SK-N-SH (cell line): ENCODE measurements at regions not wholly inside any gene's neighbourhood (a gene's known extent, or its start where the extent isn't known, plus 50 kb on each side); places are given as distances from the start of the nearest gene placed in this dataset.

Experiments
- CTCF ChIA-PET: fragments of 300-600, 350-600 bp; formaldehyde crosslinking; extraction: SDS; loops from one replicate; lab custom pipeline; 2021; lab: Yijun Ruan, JAX
- POLR2A ChIA-PET: fragments of 350-600 bp; sonication (Branson Sonifier 250); formaldehyde crosslinking; extraction: SDS; loops from one replicate; lab custom pipeline; 2020; ENCODE audit warnings: antibody characterized with exemption, inconsistent platforms; lab: Yijun Ruan, JAX
- DNase-seq: peaks from one replicate; pipeline ENCODE4 v3.0.0; 2012
- H2AFZ ChIP-seq: fragments of 200-600 bp; sonication (generic); 2 replicates; pipeline ENCODE4 v1.8.1; 2016; ENCODE audit warnings: antibody characterized with exemption, mild to moderate bottlenecking, low read depth
- H3F3A ChIP-seq: fragments of 200-600 bp; sonication (generic); replicated peaks from 2 replicates; pipeline ENCODE3; 2016; ENCODE audit warnings: antibody characterized with exemption, mild to moderate bottlenecking; ENCODE audit not compliant: insufficient read depth
- H3K27ac ChIP-seq, 2 experiments: fragments of 200-500 bp in 1 of 2; fragments of 200-600 bp in 1 of 2; sonication (Bioruptor generic) in 1 of 2; sonication (generic), shearing (Covaris generic) in 1 of 2; 2 replicates each; pipeline versions ENCODE4 v1.5.1 to v1.6.1; 2014 to 2016; ENCODE audit warnings: low read depth in 2 of 2, inconsistent platforms in 1 of 2, low read length in 1 of 2, mild to moderate bottlenecking in 1 of 2, mixed read lengths in 1 of 2
- H3K27me3 ChIP-seq: fragments of 200-600 bp; sonication (generic), shearing (Covaris generic); 2 replicates; pipeline ENCODE4 v1.6.1; 2016; ENCODE audit warnings: mixed run types; ENCODE audit not compliant: insufficient read depth
- H3K36me3 ChIP-seq, 2 experiments: fragments of 200-500 bp in 1 of 2; fragments of 200-600 bp in 1 of 2; sonication (Bioruptor generic) in 1 of 2; sonication (generic) in 1 of 2; replicated peaks in 1 of 2; 2 replicates each; pipeline versions ENCODE3 to v1.5.1; 2014 to 2016; ENCODE audit warnings: low read length in 1 of 2, mild to moderate bottlenecking in 1 of 2; ENCODE audit not compliant: insufficient read depth in 2 of 2, control insufficient read depth in 1 of 2
- H3K4me1 ChIP-seq, 2 experiments: fragments of 200-500 bp in 1 of 2; fragments of 200-600 bp in 1 of 2; sonication (Bioruptor generic) in 1 of 2; sonication (generic), shearing (Covaris generic) in 1 of 2; 2 replicates each; pipeline versions ENCODE4 v1.5.1 to v1.6.1; 2014 to 2016; ENCODE audit warnings: low read depth in 1 of 2, low read length in 1 of 2, mixed run types in 1 of 2; ENCODE audit not compliant: insufficient read depth in 2 of 2, control insufficient read depth in 1 of 2
- H3K4me2 ChIP-seq: fragments of 200-600 bp; sonication (generic), shearing (Covaris generic); 2 replicates; pipeline ENCODE4 v1.6.1; 2017; ENCODE audit warnings: mixed run types
- H3K4me3 ChIP-seq, 2 experiments: fragments of 200-500 bp in 1 of 2; fragments of 200-600 bp in 1 of 2; sonication (Bioruptor generic) in 1 of 2; sonication (generic), shearing (Covaris generic) in 1 of 2; 2 replicates each; pipeline versions ENCODE4 v1.5.1 to v1.8.1; 2014 to 2016; ENCODE audit warnings: low read depth in 2 of 2, inconsistent platforms in 1 of 2, low read length in 1 of 2, mild to moderate bottlenecking in 1 of 2, mixed read lengths in 1 of 2, moderate library complexity in 1 of 2
- H3K79me2 ChIP-seq: fragments of 200-600 bp; sonication (generic); 2 replicates; pipeline ENCODE4 v1.8.1; 2017; ENCODE audit warnings: mild to moderate bottlenecking; ENCODE audit not compliant: insufficient read depth
- H3K9ac ChIP-seq: fragments of 200-600 bp; sonication (generic); 2 replicates; pipeline ENCODE4 v1.6.1; 2017; ENCODE audit warnings: mixed run types
- H3K9me2 ChIP-seq: fragments of 200-600 bp; sonication (generic); 2 replicates; pipeline ENCODE4 v1.6.1; 2017; ENCODE audit warnings: mixed run types
- H3K9me3 ChIP-seq: fragments of 200-600 bp; sonication (generic); 2 replicates; pipeline ENCODE4 v1.6.1; 2017; ENCODE audit warnings: mixed run types, mild to moderate bottlenecking, moderate library complexity
- H4K20me1 ChIP-seq: fragments of 200-600 bp; sonication (generic); 2 replicates; pipeline ENCODE4 v1.6.1; 2017; ENCODE audit warnings: mild to moderate bottlenecking, mixed run types; ENCODE audit not compliant: insufficient read depth
- CHD2 ChIP-seq: fragments of 150-350 bp; IDR thresholded peaks from 2 replicates; pipeline ENCODE4 v1.6.1; 2018; ENCODE audit warnings: low read length; ENCODE audit not compliant: partially characterized antibody
- ELF1 ChIP-seq: IDR thresholded peaks from 2 replicates; pipeline ENCODE4 v1.4.0; 2012
- EP300 ChIP-seq, 2 experiments: IDR thresholded peaks; 2 replicates each; pipeline versions ENCODE4 v1.4.0 to v1.6.1; 2012; ENCODE audit warnings: borderline replicate concordance in 1 of 2, low read depth in 1 of 2, low read length in 1 of 2
- GABPA ChIP-seq: IDR thresholded peaks from 2 replicates; pipeline ENCODE4 v1.4.0; 2012; ENCODE audit warnings: low read depth, mild to moderate bottlenecking
- JUND ChIP-seq: IDR thresholded peaks from 2 replicates; pipeline ENCODE4 v1.4.0; 2012
- MXI1 ChIP-seq: IDR thresholded peaks from 2 replicates; pipeline ENCODE4 v1.6.1; 2012; ENCODE audit warnings: mild to moderate bottlenecking, low read depth, low read length, improper control_type of control experiment
- NRF1 ChIP-seq: IDR thresholded peaks from 2 replicates; pipeline ENCODE4 v1.6.1; 2012; ENCODE audit warnings: low read depth, mild to moderate bottlenecking, low read length
- PBX3 ChIP-seq: IDR thresholded peaks from 2 replicates; pipeline ENCODE4; 2012
- RCOR1 ChIP-seq: fragments of 150-350 bp; IDR thresholded peaks from 2 replicates; pipeline ENCODE4 v1.6.1; 2017; ENCODE audit warnings: antibody characterized with exemption, low read length
- REST ChIP-seq: IDR thresholded peaks from 2 replicates; pipeline ENCODE4 v1.6.1; 2012; ENCODE audit warnings: mild to moderate bottlenecking, low read depth, low read length, moderate library complexity
- RFX5 ChIP-seq: IDR thresholded peaks from 2 replicates; pipeline ENCODE4 v1.6.1; 2012; ENCODE audit warnings: mild to moderate bottlenecking, improper control_type of control experiment, low read length
- SMC3 ChIP-seq: IDR thresholded peaks from 2 replicates; pipeline ENCODE4 v1.6.1; 2012; ENCODE audit warnings: low read depth, low read length, improper control_type of control experiment
- TAF1 ChIP-seq: IDR thresholded peaks from 2 replicates; pipeline ENCODE4 v1.6.1; 2012; ENCODE audit warnings: low read depth, mild to moderate bottlenecking, low read length, moderate library complexity, borderline replicate concordance
- TEAD4 ChIP-seq: IDR thresholded peaks from 2 replicates; pipeline ENCODE4 v1.4.0; 2012; ENCODE audit warnings: mild to moderate bottlenecking, borderline replicate concordance; ENCODE audit not compliant: insufficient read depth
- WGBS: methylation state at CpG from one replicate; pipeline ENCODE4 v1.1.6; 2017; ENCODE audit warnings: low lambda C conversion rate; 5-methylcytosine and 5-hydroxymethylcytosine counted together
- TF ChIP-seq, protein P1 (sequence below): fragments of 150-350 bp; IDR thresholded peaks from 2 replicates; pipeline ENCODE4 v1.6.1; 2016; ENCODE audit warnings: mild to moderate bottlenecking, low read depth, low read length

DNA sequence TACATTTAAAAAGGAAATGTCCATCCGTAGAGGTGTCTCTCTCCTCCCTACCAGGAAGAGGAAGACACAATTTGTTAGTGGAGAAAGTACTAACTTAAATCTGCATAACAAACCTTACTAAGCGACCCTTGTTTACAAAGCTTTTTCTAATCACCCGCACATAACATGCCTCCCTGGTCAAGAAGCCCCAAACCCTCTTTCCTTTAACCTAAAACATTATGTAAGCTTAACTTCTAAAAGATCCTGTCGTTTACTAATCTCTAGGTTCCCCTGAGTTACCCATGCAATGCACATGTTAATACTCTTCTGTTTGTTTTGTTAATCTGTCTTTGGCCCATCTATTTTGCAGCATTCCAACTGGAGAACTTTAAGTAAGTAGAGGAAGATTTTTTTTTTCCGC is 630.3 kb upstream of the NRXN1 start:
- no peak overlapping the region for H3K27ac ChIP-seq
- no peak for DNase-seq
- H3K79me2 ChIP-seq: no peaks in the 10 kb centered on the region
- CTCF ChIA-PET: no interaction called here
- H3K4me3 ChIP-seq: no peak overlapping the region
- H4K20me1 ChIP-seq: no peaks in the 10 kb centered on the region
- no peaks in the 10 kb centered on the region for H3K36me3 ChIP-seq
- H2AFZ ChIP-seq: no peak overlapping the region
- H3F3A ChIP-seq: no peaks in the 10 kb centered on the region
- POLR2A ChIA-PET: no interaction called here
- no peaks in the 10 kb centered on the region for H3K4me1 ChIP-seq
- no peak overlapping the region for H3K9ac ChIP-seq
- H3K9me3 ChIP-seq: no peaks in the 10 kb centered on the region
- no peak overlapping the region for H3K4me2 ChIP-seq
- no peaks in the 10 kb centered on the region for H3K27me3 ChIP-seq
- TF ChIP-seq NRF1 (no peak), SMC3 (no peak), TAF1 (no peak), RCOR1 (no peak), TEAD4 (no peak), PBX3 (no peak), MXI1 (no peak)
- TF ChIP-seq, protein P1, sequence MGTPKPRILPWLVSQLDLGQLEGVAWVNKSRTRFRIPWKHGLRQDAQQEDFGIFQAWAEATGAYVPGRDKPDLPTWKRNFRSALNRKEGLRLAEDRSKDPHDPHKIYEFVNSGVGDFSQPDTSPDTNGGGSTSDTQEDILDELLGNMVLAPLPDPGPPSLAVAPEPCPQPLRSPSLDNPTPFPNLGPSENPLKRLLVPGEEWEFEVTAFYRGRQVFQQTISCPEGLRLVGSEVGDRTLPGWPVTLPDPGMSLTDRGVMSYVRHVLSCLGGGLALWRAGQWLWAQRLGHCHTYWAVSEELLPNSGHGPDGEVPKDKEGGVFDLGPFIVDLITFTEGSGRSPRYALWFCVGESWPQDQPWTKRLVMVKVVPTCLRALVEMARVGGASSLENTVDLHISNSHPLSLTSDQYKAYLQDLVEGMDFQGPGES: no peak
- 39% methylated on average over 5 of the region's 5 CpGs for WGBS
- H3K9me2 ChIP-seq: no peaks in the 10 kb centered on the region

DNA sequence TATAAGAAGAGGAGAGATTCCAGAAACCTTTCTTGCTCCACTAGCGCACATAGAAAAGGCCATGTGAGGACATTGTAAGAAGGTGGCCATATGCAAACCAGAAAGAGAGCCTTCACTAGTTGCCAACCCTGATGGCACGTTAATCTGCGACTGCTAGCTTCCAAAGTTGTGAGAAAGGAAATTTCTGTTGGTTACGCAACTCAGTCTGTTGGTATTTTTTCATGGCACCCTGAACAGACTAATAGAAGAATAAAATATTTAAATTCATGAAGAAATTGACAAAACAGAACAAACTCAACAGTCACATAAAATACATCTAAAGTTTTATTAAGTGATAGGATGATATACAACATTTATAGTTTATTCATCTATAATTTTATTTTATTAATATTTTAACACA is 625.9 kb upstream of the NRXN1 start:
- no peak overlapping the region for H3K9ac ChIP-seq
- H3K27me3 ChIP-seq: no peaks in the 10 kb centered on the region
- WGBS: 38% methylated on average over 4 of the region's 4 CpGs
- H3K36me3 ChIP-seq: no peaks in the 10 kb centered on the region
- ChIA-PET POLR2A (no interaction called here), CTCF (no interaction called here)
- TF ChIP-seq SMC3 (no peak), TEAD4 (no peak), EP300 (IDR thresholded peaks at IDR 0.05; ENCODE audit: borderline replicate concordance in 1 of 2, low read depth in 1 of 2, low read length in 1 of 2) (no peak), TAF1 (no peak), MXI1 (no peak), PBX3 (no peak), JUND (no peak), GABPA (no peak), REST (no peak), NRF1 (no peak), ELF1 (no peak), RFX5 (no peak), CHD2 (no peak)
- TF ChIP-seq, protein P1: no peak
- no peak overlapping the region for H3K27ac ChIP-seq
- H3F3A ChIP-seq: no peaks in the 10 kb centered on the region
- no peaks in the 10 kb centered on the region for H3K9me3 ChIP-seq
- H4K20me1 ChIP-seq: no peaks in the 10 kb centered on the region
- DNase-seq: no peak
- H3K4me3 ChIP-seq: no peak overlapping the region
- H3K9me2 ChIP-seq: no peaks in the 10 kb centered on the region
- no peaks in the 10 kb centered on the region for H3K4me1 ChIP-seq
- no peak overlapping the region for H2AFZ ChIP-seq
- H3K4me2 ChIP-seq: no peak overlapping the region
- H3K79me2 ChIP-seq: no peaks in the 10 kb centered on the region
